HL-60 (cell line): ENCODE measurements at regions not wholly inside any gene's neighbourhood (a gene's known extent, or its start where the extent isn't known, plus 50 kb on each side); places are given as distances from the start of the nearest gene placed in this dataset.

Experiments used
- CTCF ChIP-seq: IDR thresholded peaks from one replicate; pipeline ENCODE4 v1.5.1; 2011; ENCODE audit warnings: low read length, control low read depth, inconsistent platforms; ENCODE audit not compliant: insufficient read depth
- TF ChIP-seq, protein P1 (sequence below): IDR thresholded peaks from 2 replicates; pipeline ENCODE4 v1.6.1; 2012; ENCODE audit warnings: low read depth; ENCODE audit not compliant: insufficient replicate concordance

- no peak for TF ChIP-seq CTCF
- TF ChIP-seq, protein P1, sequence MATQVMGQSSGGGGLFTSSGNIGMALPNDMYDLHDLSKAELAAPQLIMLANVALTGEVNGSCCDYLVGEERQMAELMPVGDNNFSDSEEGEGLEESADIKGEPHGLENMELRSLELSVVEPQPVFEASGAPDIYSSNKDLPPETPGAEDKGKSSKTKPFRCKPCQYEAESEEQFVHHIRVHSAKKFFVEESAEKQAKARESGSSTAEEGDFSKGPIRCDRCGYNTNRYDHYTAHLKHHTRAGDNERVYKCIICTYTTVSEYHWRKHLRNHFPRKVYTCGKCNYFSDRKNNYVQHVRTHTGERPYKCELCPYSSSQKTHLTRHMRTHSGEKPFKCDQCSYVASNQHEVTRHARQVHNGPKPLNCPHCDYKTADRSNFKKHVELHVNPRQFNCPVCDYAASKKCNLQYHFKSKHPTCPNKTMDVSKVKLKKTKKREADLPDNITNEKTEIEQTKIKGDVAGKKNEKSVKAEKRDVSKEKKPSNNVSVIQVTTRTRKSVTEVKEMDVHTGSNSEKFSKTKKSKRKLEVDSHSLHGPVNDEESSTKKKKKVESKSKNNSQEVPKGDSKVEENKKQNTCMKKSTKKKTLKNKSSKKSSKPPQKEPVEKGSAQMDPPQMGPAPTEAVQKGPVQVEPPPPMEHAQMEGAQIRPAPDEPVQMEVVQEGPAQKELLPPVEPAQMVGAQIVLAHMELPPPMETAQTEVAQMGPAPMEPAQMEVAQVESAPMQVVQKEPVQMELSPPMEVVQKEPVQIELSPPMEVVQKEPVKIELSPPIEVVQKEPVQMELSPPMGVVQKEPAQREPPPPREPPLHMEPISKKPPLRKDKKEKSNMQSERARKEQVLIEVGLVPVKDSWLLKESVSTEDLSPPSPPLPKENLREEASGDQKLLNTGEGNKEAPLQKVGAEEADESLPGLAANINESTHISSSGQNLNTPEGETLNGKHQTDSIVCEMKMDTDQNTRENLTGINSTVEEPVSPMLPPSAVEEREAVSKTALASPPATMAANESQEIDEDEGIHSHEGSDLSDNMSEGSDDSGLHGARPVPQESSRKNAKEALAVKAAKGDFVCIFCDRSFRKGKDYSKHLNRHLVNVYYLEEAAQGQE = no peak
Measured at GRCh38 chr20:24106801-24107445, 118.3 kb upstream of the GGTLC1 start.
